NB4 (cell line): ENCODE measurements at regions not wholly inside any gene's neighbourhood (a gene's known extent, or its start where the extent isn't known, plus 50 kb on each side); places are given as distances from the start of the nearest gene placed in this dataset.

Source experiments
- POLR2A ChIP-seq: IDR thresholded peaks from 2 replicates; pipeline ENCODE4 v1.6.1; 2011; ENCODE audit warnings: mild to moderate bottlenecking; ENCODE audit not compliant: insufficient read length; ENCODE audit errors: extremely low read depth
- TF ChIP-seq, protein P1 (sequence below): IDR thresholded peaks from one replicate; pipeline ENCODE4 v1.5.1; 2012; ENCODE audit warnings: low read depth, low read length
- TF ChIP-seq, protein P2 (sequence below): IDR thresholded peaks from 2 replicates; pipeline ENCODE4 v1.6.1; 2011; ENCODE audit warnings: low read depth, low read length

- TF ChIP-seq, protein P1, sequence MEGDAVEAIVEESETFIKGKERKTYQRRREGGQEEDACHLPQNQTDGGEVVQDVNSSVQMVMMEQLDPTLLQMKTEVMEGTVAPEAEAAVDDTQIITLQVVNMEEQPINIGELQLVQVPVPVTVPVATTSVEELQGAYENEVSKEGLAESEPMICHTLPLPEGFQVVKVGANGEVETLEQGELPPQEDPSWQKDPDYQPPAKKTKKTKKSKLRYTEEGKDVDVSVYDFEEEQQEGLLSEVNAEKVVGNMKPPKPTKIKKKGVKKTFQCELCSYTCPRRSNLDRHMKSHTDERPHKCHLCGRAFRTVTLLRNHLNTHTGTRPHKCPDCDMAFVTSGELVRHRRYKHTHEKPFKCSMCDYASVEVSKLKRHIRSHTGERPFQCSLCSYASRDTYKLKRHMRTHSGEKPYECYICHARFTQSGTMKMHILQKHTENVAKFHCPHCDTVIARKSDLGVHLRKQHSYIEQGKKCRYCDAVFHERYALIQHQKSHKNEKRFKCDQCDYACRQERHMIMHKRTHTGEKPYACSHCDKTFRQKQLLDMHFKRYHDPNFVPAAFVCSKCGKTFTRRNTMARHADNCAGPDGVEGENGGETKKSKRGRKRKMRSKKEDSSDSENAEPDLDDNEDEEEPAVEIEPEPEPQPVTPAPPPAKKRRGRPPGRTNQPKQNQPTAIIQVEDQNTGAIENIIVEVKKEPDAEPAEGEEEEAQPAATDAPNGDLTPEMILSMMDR: no peak
- no peak for TF ChIP-seq POLR2A
- TF ChIP-seq, protein P2, sequence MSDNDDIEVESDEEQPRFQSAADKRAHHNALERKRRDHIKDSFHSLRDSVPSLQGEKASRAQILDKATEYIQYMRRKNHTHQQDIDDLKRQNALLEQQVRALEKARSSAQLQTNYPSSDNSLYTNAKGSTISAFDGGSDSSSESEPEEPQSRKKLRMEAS: no peak
Measured at GRCh38 chr1:88194542-88194941, 489.5 kb upstream of the PKN2 start.
